ENCODE measurements at regions not wholly inside any gene's neighbourhood (a gene's known extent, or its start where the extent isn't known, plus 50 kb on each side); places are given as distances from the start of the nearest gene placed in this dataset.
A peak's percentile ranks its signal among the peaks of the same experiment; 100 is the strongest.

- no peaks in the 10 kb centered on the region for H3K9me3 ChIP-seq (ENCODE audit: control insufficient read depth, low read length)
- no peak overlapping the region for H3K4me3 ChIP-seq (ENCODE audit: insufficient read depth in 1 of 2, low read depth in 1 of 2, low read length in 2 of 2)
- no peaks in the 10 kb centered on the region for H3K27me3 ChIP-seq (ENCODE audit: control insufficient read depth in 1 of 2, insufficient read depth in 1 of 2, low read length in 2 of 2)
- H3K14ac ChIP-seq (ENCODE audit: low read length in 2 of 2): no peak overlapping the region
- H3K4me1 ChIP-seq (ENCODE audit: control insufficient read depth, insufficient read depth, low read depth, low read length): peaks cover 2% of the 10 kb centered on the region
- H2BK5ac ChIP-seq (ENCODE audit: low read depth, low read length, poor library complexity, severe bottlenecking): no peak overlapping the region
- H3K36me3 ChIP-seq (ENCODE audit: control insufficient read depth in 1 of 2, insufficient read depth in 2 of 2, low read depth in 1 of 2, low read length in 2 of 2): no peaks in the 10 kb centered on the region
- H3K18ac ChIP-seq (ENCODE audit: low read depth in 1 of 2, low read length in 2 of 2): no peak overlapping the region
- no peak overlapping the region for H3K27ac ChIP-seq (ENCODE audit: low read length, poor library complexity, severe bottlenecking)
- H3K79me1 ChIP-seq (replicated peaks; ENCODE audit: low read length, poor library complexity, severe bottlenecking): no peaks in the 10 kb centered on the region
- no peak overlapping the region for H2AK5ac ChIP-seq (ENCODE audit: low read length, severe bottlenecking)
- DNase-seq: peak; percentile 46
- H2BK120ac ChIP-seq (ENCODE audit: low read depth, low read length): no peak overlapping the region
- no peak overlapping the region for H3K9ac ChIP-seq (ENCODE audit: low read length)
- no peak overlapping the region for H4K8ac ChIP-seq (ENCODE audit: low read length)
- H2AFZ ChIP-seq (ENCODE audit: low read depth, low read length): no peak overlapping the region
- WGBS: no CpG with 5 or more reads among the region's 1 CpG
- no peak overlapping the region for H3K4ac ChIP-seq (ENCODE audit: low read depth in 1 of 2, low read length in 2 of 2)
- no peak overlapping the region for H2BK15ac ChIP-seq (ENCODE audit: low read depth, poor library complexity, severe bottlenecking)
- no peak overlapping the region for H3K4me2 ChIP-seq (ENCODE audit: low read length, poor library complexity, severe bottlenecking)
- no peak overlapping the region for H4K91ac ChIP-seq (ENCODE audit: low read length)
- no peak overlapping the region for H2BK12ac ChIP-seq (ENCODE audit: low read length in 2 of 2)
- no peak overlapping the region for H3K23ac ChIP-seq (ENCODE audit: low read length in 2 of 2)
These were observed 649.3 kb upstream of the WWC1 start for GRCh38 chr5:167642181-167642580.

GRCh38 chr5:167642779-167643517, 648.5 kb upstream of the WWC1 start:
- Histone ChIP-seq H3K23ac (ENCODE audit: low read length in 2 of 2) (no peak overlapping the region), H4K8ac (ENCODE audit: low read length) (no peak overlapping the region), H2BK15ac (ENCODE audit: low read depth, poor library complexity, severe bottlenecking) (no peak overlapping the region), H3K4me3 (ENCODE audit: insufficient read depth in 1 of 2, low read depth in 1 of 2, low read length in 2 of 2) (no peak overlapping the region), H4K91ac (ENCODE audit: low read length) (peak overlapping the region; percentile 48), H3K9ac (ENCODE audit: low read length) (peak overlapping the region; percentile 84), H2BK120ac (ENCODE audit: low read depth, low read length) (no peak overlapping the region), H3K36me3 (ENCODE audit: control insufficient read depth in 1 of 2, insufficient read depth in 2 of 2, low read depth in 1 of 2, low read length in 2 of 2) (no peaks in the 10 kb centered on the region), H2BK12ac (ENCODE audit: low read length in 2 of 2) (peak overlapping the region; percentile 0 to 75), H3K79me1 (replicated peaks; ENCODE audit: low read length, poor library complexity, severe bottlenecking) (no peaks in the 10 kb centered on the region), H3K4ac (ENCODE audit: low read depth in 1 of 2, low read length in 2 of 2) (peak overlapping the region; percentile 1 to 16), H3K4me2 (ENCODE audit: low read length, poor library complexity, severe bottlenecking) (no peak overlapping the region), H3K18ac (ENCODE audit: low read depth in 1 of 2, low read length in 2 of 2) (peak overlapping the region in 1 of 2 experiments; percentile 47), H3K9me3 (ENCODE audit: control insufficient read depth, low read length) (no peaks in the 10 kb centered on the region), H2BK5ac (ENCODE audit: low read depth, low read length, poor library complexity, severe bottlenecking) (no peak overlapping the region), H2AFZ (ENCODE audit: low read depth, low read length) (no peak overlapping the region), H3K4me1 (ENCODE audit: control insufficient read depth, insufficient read depth, low read depth, low read length) (peaks cover 2% of the 10 kb centered on the region), H3K27ac (ENCODE audit: low read length, poor library complexity, severe bottlenecking) (peak overlapping the region; percentile 79), H2AK5ac (ENCODE audit: low read length, severe bottlenecking) (no peak overlapping the region), H3K14ac (ENCODE audit: low read length in 2 of 2) (no peak overlapping the region), H3K27me3 (ENCODE audit: control insufficient read depth in 1 of 2, insufficient read depth in 1 of 2, low read length in 2 of 2) (no peaks in the 10 kb centered on the region)
- DNase-seq: peak; percentile 94
- WGBS: 22% methylated on average over 6 of the region's 9 CpGs

DNA sequence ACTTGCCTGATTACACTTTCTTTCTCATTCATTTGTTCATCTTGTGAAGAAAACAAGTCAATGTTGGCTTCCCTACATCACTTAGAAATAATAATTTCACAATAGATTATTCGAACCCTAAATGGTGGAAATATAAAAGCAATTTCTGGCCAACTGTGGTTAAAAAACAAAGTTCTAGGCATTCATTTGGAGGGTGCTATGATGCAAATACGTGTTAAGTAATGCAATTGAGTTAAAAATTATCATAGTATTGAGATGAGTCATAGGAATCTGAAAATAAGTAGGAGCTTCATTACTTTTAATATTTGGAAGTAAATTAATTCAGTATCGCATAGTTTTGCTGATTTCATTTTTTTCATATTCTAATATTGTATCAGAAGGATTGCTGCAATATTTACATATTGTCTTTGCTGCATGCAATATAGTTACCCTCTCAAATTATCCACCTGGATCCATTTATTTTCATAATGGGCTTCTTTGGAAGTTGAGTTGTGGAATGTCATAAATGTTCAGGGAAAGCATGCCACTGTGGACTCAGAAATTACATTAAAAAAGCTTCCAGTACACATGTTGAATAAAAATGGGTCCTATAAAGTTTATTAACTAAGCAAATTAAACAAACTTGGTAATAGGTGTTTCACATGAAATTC, 647.7 kb upstream of the WWC1 start:
- Histone ChIP-seq H3K9me3 (ENCODE audit: control insufficient read depth, low read length) (no peaks in the 10 kb centered on the region), H2AK5ac (ENCODE audit: low read length, severe bottlenecking) (no peak overlapping the region), H3K4me2 (ENCODE audit: low read length, poor library complexity, severe bottlenecking) (no peak overlapping the region), H3K9ac (ENCODE audit: low read length) (peak overlapping the region; percentile 84), H2BK120ac (ENCODE audit: low read depth, low read length) (no peak overlapping the region), H3K79me1 (replicated peaks; ENCODE audit: low read length, poor library complexity, severe bottlenecking) (no peaks in the 10 kb centered on the region), H4K8ac (ENCODE audit: low read length) (no peak overlapping the region), H3K36me3 (ENCODE audit: control insufficient read depth in 1 of 2, insufficient read depth in 2 of 2, low read depth in 1 of 2, low read length in 2 of 2) (no peaks in the 10 kb centered on the region), H2BK5ac (ENCODE audit: low read depth, low read length, poor library complexity, severe bottlenecking) (no peak overlapping the region), H2BK12ac (ENCODE audit: low read length in 2 of 2) (no peak overlapping the region), H3K14ac (ENCODE audit: low read length in 2 of 2) (no peak overlapping the region), H3K27me3 (ENCODE audit: control insufficient read depth in 1 of 2, insufficient read depth in 1 of 2, low read length in 2 of 2) (no peaks in the 10 kb centered on the region), H2AFZ (ENCODE audit: low read depth, low read length) (no peak overlapping the region), H3K27ac (ENCODE audit: low read length, poor library complexity, severe bottlenecking) (peak overlapping the region; percentile 79), H3K18ac (ENCODE audit: low read depth in 1 of 2, low read length in 2 of 2) (no peak overlapping the region), H3K4ac (ENCODE audit: low read depth in 1 of 2, low read length in 2 of 2) (no peak overlapping the region), H3K4me1 (ENCODE audit: control insufficient read depth, insufficient read depth, low read depth, low read length) (peaks cover 2% of the 10 kb centered on the region), H3K4me3 (ENCODE audit: insufficient read depth in 1 of 2, low read depth in 1 of 2, low read length in 2 of 2) (no peak overlapping the region), H3K23ac (ENCODE audit: low read length in 2 of 2) (no peak overlapping the region), H4K91ac (ENCODE audit: low read length) (no peak overlapping the region), H2BK15ac (ENCODE audit: low read depth, poor library complexity, severe bottlenecking) (no peak overlapping the region)
- DNase-seq: no peak
- WGBS: 72% methylated on average over 2 of the region's 3 CpGs

- Histone ChIP-seq H3K4ac (ENCODE audit: low read depth in 1 of 2, low read length in 2 of 2) (no peak overlapping the region), H3K9ac (ENCODE audit: low read length) (no peak overlapping the region), H4K91ac (ENCODE audit: low read length) (no peak overlapping the region), H3K23ac (ENCODE audit: low read length in 2 of 2) (no peak overlapping the region), H2BK12ac (ENCODE audit: low read length in 2 of 2) (no peak overlapping the region), H3K9me3 (ENCODE audit: control insufficient read depth, low read length) (no peaks in the 10 kb centered on the region), H2AFZ (ENCODE audit: low read depth, low read length) (no peak overlapping the region), H3K4me1 (ENCODE audit: control insufficient read depth, insufficient read depth, low read depth, low read length) (peaks cover 2% of the 10 kb centered on the region), H3K18ac (ENCODE audit: low read depth in 1 of 2, low read length in 2 of 2) (no peak overlapping the region), H3K4me2 (ENCODE audit: low read length, poor library complexity, severe bottlenecking) (no peak overlapping the region), H3K79me1 (replicated peaks; ENCODE audit: low read length, poor library complexity, severe bottlenecking) (no peaks in the 10 kb centered on the region), H3K14ac (ENCODE audit: low read length in 2 of 2) (no peak overlapping the region), H3K27ac (ENCODE audit: low read length, poor library complexity, severe bottlenecking) (no peak overlapping the region), H3K27me3 (ENCODE audit: control insufficient read depth in 1 of 2, insufficient read depth in 1 of 2, low read length in 2 of 2) (no peaks in the 10 kb centered on the region), H2BK120ac (ENCODE audit: low read depth, low read length) (no peak overlapping the region), H3K4me3 (ENCODE audit: insufficient read depth in 1 of 2, low read depth in 1 of 2, low read length in 2 of 2) (no peak overlapping the region), H2BK15ac (ENCODE audit: low read depth, poor library complexity, severe bottlenecking) (no peak overlapping the region), H4K8ac (ENCODE audit: low read length) (no peak overlapping the region), H2BK5ac (ENCODE audit: low read depth, low read length, poor library complexity, severe bottlenecking) (no peak overlapping the region), H3K36me3 (ENCODE audit: control insufficient read depth in 1 of 2, insufficient read depth in 2 of 2, low read depth in 1 of 2, low read length in 2 of 2) (no peaks in the 10 kb centered on the region), H2AK5ac (ENCODE audit: low read length, severe bottlenecking) (peak overlapping the region; percentile 17)
- 100% methylated on average over 2 of the region's 2 CpGs for WGBS
- peak; percentile 39 for DNase-seq
These were observed 646.8 kb upstream of the WWC1 start for GRCh38 chr5:167644619-167645018.
